GM18907 (cell line): ENCODE measurements at regions not wholly inside any gene's neighbourhood (a gene's known extent, or its start where the extent isn't known, plus 50 kb on each side); places are given as distances from the start of the nearest gene placed in this dataset.
A peak's percentile ranks its signal among the peaks of the same experiment; 100 is the strongest.

ENCODE experiments used
- ATAC-seq: cut with Tn5 transposase; IDR thresholded peaks from one replicate; pipeline ENCODE4 v1.9.1; 2021; ENCODE audit warnings: mild to moderate bottlenecking, moderate library complexity; ENCODE audit not compliant: unreplicated experiment

DNA sequence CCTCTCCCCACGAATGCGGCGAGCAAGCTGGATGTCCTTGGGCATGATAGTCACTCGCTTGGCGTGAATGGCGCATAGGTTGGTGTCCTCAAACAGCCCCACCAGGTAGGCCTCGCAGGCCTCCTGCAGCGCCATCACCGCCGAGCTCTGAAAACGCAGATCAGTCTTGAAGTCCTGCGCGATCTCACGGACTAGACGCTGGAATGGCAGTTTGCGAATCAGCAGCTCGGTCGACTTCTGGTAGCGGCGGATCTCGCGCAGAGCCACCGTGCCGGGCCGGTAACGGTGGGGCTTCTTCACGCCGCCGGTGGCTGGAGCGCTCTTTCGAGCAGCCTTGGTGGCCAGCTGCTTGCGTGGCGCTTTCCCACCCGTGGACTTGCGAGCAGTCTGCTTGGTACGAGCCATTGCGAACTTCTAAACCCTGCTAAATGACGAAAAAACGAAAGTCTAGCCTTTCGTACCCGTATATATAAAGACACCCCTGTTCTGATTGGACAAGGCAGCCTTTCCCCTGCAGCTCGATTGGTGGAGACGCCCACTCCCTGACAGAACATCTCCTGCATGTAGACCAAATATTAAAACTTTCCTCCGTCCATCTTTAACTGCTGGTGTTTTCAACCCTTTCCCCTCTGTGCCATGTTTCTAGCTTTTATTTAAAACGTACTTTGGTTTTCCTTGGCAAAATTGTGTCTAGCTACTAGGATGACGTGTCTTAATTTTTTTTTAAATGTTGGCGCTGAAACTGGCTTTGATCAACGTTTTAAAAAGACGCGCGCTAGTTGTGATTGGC is 109.8 kb downstream of the HFE start:
- ATAC-seq, result peak; percentile 45

DNA sequence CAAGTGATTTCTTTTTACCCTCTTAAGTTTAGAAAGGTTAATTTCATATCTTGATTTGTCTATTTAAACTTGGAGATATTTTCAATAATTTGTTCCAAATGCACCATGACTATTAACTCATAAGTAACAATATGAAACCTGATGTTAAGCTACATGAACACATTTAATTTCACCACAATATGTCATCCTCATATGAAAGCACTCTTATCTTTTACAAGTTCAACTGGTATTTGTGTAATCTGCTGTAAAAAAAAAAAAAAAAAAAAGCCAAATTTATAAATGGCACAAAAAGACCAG is 110.4 kb downstream of the HFE start:
- no peak for ATAC-seq

DNA sequence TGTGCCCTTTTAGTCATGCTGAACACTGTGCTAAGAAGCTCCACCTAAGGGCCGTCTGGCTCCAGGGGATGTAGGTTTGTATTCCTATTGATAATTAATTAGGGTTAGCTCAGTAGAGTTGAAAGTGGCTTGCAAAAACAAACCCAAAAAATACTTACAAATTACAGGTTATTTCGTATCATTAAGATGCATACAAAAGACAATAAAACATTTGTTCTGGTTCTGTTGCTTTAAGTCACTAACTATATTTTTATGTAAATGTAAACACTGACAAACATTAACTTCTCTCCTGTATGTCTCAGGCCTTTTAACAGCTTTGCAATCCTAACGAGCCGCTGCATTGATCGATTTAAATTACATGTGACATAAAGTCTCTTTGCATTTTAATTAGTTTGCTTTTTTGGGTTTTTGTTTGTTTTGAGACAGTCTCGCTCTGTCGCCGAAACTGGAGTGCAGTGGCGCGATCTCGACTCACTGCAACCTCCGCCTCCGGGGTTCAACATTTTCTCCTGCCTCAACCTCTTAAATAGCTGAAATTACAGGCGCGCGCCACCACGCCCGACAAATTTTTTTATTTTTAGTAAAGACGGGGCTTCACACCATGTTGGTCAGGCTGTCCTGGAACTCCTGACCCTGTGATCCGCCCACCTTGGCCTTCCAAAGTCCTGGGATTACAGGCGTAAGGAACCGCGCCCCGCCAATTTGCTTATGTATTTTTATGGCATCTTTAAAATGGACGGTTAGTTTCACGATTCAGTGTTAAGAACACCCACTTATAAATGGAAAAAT is 110.9 kb downstream of the HFE start:
- ATAC-seq, result no peak

DNA sequence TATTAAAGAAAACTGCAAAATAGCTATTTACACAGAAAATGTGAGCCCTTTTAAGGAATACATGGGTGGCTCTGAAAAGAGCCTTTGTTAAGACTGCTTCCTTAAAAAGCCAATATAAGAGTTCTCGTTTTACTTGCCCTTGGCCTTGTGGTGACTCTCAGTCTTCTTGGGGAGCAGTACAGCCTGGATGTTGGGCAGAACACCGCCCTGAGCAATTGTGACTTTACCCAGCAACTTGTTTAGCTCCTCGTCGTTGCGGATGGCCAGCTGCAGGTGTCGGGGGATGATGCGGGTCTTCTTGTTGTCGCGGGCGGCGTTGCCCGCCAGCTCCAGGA is 111.5 kb downstream of the HFE start:
- peak; percentile 3 for ATAC-seq

DNA sequence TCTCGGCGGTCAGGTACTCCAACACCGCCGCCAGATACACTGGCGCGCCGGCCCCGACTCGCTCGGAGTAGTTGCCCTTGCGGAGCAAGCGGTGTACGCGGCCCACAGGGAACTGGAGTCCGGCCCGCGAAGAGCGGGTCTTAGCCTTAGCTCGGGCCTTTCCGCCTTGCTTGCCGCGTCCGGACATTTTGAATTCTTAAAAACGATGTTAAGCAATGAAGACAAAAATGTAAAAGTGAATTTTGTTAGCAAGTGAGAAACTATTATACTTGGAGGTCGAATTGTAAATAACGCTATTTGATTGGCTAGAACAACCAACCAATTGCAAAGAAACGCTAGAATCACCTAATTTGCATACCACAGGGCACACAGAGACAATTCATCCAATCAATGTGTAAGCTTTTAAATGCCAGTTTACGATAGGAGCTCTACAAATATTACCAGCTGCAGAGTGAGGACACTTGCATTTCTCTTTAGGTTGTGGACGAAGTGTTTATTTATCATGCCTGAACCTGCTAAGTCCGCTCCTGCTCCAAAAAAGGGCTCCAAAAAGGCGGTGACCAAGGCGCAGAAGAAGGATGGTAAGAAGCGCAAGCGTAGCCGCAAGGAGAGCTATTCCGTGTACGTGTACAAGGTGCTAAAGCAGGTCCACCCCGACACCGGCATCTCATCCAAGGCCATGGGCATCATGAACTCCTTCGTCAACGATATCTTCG is 112.0 kb downstream of the HFE start:
- ATAC-seq, result peak; percentile 59

DNA sequence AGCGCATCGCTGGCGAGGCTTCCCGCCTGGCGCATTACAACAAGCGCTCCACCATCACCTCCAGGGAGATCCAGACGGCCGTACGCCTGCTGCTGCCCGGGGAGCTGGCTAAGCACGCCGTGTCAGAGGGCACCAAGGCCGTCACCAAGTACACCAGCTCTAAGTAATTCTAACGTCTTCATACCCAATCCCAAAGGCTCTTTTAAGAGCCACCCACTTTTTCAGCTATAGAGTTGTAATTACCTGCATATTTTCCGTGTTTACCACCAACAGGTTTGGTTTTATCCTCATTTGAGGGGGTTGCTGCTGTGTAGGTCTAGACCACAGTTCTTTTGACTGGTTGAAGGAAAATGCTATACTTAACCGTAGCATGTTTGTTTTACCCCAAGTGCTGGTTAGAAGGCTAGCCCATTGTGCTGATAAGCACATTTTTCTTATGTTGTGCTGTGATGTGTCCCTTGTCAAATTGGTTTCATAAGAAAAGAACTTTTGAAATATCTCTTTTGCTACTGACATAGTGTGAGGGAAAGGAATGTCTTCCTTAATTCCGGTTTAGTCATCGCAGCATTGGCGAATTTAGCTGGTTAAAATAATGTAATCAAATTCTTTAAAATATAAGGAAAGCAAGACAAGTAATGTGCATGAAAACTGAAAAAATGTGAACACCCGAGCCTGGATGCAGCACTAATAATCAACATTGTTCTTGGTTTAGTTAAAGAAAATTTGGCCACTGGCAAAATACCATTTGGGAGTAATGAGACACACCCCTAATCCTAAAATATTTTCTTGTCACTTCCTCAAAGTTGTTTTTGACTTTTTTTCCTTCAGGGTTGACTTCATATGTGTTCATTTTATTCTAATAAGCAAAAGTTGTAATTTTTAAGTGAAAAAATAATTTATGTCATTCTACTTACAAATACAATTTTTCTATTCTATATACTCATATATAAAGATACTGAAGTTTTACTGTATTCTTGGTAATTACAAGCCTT is 112.8 kb downstream of the HFE start:
- ATAC-seq, result no peak

DNA sequence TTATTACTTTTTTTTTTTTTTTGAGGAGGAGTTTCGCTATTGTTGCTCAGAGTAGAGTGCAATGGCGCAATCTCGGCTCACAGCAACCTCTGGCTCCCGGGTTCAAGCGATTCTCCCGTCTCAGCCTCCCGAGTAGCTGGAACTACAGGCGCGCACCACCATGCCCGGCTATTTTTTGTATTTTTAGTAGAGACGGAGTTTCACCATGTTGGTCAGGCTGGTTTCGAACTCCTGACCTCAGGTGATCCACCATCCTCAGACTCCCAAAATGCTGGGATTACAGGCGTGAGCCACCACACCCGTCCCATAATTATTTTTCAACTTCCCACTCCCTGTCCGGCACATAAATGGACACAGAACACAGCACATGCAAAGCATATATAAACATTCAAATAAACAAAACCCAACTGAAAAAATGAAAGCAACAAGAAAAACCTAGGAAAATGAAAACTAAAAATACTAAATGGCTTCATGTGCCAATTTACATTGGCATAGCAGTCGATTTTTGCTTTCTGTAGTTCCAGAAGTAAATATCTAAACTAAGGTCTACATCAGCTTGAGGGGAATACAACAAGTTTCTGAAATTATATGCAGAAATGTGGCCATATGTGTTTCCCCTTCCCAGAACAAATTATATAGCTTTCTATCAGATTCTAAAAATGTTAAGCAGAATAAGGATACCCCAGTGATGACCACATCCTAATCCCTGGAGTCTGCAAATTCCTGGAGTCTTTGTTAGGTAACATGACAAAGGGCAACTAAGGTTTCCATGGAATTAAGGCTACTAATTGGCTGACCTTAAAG is 113.9 kb downstream of the HFE start:
- ATAC-seq, result no peak

DNA sequence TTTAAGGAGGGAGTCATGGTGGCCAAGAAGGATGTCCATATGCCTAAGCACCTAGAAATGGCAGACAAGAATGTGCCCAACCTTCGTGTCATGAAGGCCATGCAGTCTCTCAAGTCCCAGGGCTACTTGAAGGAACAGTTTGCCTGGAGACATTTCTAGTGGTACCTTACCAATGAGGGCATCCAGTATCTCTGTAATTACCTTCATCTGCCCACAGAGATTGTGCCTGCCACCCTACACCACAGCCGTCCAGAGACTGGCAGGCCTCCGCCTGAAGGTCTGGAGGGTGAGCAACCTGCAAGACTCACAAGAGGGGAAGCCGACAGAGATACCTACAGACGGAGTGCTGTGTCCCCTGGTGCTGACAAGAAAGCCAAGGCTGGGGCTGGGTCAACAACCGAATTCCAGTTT is 115.0 kb downstream of the HFE start:
- ATAC-seq, result no peak

DNA sequence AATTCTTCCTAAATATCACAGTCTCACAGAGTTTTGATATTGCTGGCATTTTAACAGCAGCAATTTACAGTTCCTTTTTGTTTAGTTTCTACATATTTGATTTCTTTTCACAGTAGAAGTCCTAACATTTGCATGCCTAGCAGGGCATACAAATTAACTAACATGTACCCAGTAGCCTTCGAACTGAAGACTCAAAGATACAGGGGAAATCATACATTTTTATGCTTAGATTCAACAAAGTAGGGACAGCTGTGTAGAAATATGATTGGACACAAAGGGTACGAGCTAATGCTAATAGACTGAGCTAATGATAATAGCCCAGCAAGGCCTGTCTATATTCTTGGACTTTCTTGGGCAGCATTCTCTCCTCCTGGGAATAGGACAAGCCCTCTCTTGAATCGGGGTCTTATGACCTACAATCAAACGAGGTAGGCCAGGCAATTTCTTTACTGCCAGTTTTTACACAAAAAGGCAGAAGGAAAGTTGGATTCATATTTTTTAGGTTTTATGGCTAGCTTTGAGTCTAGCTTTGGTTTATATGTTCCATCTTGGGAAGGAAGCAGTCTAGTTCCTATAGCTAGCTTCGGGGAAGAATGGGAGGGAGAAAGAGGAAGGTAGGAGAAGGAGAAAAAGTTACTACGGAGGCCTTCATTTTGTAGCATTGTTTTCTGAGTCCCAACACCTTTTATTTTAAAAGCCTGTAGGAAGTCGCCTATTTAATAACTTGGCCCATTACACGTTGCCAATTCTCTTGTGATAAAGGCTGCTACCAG is 115.8 kb downstream of the HFE start:
- ATAC-seq, result no peak

DNA sequence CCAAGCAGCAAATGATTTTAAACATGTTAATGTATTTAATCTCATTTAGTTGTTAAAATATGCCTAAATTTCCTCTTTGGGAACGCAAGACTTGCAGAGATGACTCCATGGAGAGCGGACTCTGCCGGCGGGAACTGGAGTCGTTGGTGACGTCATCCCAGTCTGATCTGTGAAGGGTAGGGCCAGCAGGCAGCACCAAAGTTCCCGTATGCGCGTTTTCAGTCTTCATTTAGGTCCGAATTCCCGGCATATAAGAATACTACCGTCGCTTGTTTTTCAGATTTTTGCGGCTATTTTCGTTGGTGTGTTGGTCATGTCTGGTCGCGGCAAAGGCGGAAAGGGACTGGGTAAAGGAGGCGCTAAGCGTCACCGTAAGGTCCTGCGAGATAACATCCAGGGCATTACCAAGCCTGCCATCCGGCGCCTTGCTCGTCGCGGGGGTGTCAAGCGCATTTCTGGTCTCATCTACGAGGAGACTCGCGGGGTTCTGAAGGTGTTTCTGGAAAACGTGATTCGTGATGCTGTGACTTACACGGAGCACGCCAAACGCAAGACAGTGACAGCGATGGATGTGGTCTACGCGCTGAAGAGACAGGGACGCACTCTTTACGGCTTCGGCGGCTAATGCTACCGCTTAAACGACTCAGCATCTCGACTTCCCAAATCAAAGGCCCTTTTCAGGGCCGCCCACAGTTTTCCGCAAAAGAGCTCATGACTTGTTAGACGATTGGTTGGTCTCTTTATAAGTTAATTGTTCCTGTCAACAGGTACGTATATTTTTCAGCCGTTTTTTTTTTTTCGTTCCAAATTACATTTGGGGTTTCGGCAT is 117.3 kb downstream of the HFE start:
- peak; percentile 62 for ATAC-seq

DNA sequence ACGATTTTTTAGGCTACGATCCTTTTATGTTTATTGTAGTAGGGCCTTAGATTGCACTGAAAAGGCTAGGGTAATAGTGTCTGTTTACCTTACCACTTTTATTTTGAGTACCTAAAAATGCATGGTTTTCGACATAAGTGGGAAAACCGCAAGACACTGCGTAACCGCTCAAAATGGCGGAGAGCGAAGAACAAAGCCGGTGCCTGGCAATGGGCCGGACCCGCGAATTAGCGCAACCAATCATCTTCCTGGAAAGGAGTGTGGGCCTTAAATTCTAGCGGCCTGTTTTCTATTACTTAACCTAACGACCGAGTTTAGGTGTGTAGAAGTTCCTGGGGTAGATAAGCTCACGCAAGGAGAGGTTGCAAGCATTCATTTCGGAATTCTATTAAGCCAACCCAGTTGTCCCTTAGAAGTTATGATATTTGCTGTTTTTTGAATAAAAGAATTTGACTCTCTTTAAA is 118.0 kb downstream of the HFE start:
- ATAC-seq, result no peak

DNA sequence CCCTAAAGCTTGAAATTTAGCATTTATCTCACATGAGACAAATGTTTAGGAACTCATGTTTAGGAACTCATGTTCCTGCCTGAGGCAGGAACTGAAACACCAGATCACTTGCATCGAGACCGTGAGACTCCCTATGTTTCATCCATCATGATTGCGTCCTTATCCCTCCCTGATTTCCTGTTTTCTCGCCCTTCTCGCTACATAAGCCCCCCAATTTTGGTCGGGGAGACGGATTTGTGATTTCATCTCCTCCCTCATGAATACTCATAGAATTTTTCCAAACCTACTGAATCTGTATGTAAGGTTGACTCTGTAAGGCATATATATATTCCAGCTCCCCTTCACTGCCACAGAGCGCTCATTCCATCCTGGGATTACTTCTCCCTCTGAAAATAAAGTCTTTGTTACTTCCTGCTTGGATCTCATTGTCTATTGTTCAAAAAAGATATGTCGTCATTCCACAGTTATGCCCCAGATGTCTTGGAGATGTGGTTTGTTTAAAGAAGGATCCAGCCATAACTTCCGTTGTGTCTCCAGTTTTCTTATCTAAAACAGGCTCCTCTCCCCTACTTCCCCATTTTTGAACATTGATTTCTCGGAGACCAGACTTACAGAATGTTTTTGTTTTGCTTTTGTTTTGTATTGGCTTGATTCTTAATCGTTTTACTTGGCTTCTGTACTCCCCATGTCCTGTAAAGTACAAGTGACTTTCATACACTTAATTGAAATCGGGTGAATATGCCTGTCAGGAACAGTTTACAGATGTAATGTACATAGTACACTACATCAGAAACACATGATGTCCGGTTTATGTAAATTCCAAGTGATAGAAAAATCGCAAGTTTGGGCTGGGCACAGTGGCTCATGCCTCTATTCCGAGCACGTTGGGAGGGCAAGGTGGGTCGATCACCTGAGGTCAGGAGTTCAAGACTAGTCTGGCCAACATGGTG is 118.7 kb downstream of the HFE start:
- no peak for ATAC-seq

DNA sequence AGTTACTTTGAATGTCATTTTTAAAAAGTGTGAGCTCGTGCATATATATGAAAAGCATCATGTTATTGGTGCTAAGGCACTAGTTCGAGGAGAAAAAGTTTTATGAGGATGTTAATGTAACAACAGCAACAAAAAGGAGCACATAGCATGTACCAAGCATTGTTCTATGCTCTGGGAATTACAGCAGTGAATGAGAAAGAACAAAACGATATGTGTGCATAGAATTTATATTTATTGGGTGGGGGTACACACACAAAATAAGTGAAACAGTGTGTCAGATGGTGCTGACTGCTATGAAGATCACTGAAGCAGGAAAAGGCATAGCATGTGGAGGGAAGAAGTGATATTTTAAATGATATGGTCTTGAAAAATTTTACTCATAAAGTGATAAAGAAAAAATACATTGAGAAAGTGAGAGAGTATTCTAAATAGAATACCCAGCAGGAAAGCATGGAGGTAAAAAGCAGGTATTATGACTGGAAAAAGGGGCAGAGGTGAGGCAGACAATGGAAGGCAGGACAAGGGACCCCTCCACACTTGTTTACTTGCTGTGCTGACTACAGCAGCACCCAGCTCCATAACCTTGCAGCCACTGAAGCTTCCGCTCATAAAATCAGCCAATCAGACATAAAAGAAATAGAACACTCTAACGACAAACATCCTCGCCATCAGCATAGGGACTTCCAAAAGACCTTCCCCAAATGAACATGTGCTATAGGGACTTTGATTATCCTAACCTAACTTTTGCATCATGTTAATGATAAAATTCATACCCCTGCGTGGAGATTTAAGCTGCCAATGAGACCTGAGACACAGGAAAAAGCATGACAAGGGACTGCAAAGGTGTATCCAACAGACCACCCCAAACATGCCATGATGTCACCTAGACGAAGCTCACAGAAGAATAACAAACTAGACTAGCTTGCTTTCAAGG is 119.9 kb downstream of the HFE start:
- no peak for ATAC-seq

DNA sequence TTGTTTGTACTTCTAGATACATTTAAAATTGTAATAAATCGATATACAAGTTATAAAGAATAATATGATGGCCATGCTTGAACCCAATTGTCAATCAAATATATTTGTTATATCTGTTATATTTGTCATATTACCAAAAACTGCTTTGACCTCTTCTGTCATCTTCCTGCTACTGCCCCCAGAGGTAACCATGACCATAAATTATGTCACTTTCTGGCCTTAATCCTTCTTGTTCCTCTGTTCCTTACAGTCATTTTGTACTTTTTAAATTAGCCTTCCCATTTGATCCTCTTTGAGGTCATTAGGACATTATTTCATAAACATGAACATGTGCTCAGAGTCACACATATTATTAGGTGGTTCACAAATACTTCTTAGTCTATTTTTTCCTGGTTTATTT is 124.7 kb downstream of the HFE start:
- ATAC-seq, result no peak

DNA sequence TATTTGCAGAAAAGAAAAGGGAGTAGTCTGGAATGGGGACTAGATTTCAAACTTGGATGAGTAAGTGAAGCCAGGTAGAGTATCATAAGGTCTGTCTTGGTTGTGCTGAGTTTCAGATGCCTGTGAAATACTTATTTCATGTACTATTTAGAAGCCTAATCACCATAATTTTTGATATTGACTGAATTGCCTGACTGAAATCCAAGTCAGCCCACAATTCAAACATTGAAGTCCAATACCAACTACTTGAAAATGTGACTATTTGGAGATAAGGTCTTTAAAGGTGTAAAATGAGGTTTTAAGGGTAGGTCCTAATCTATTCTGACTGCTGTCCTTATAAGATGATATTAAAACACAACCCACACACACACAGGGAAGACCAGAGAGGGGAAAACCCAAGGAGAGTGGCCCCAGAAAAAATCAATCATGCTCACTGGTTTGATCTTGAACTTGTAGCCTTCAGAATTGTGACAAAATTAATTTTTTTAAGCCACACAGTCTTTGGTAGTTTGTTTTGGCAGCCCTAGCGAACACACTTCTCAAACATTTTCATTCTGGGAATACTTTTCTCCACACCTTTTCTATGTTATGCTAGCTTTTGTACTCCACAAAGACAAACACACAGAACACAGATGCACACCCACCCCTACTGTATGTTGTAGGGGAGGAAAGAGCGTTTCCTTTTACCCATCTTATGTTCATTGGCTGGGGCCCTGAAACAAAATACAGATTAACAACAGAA is 126.3 kb downstream of the HFE start:
- no peak for ATAC-seq
